ENCODE measurements at regions not wholly inside any gene's neighbourhood (a gene's known extent, or its start where the extent isn't known, plus 50 kb on each side); places are given as distances from the start of the nearest gene placed in this dataset.
"Not testable (repeated sequence)": the region's sequence is repeated elsewhere in the genome, so short reads cannot be mapped to it uniquely, and the experiment has no call there.

- H3K4me3 ChIP-seq (ENCODE audit: control insufficient read depth in 1 of 7, extremely low read depth in 1 of 7, insufficient read depth in 4 of 7, low read depth in 2 of 7, low read length in 6 of 7) = no peak overlapping the region
- H3K4me1 ChIP-seq (ENCODE audit: control extremely low read depth in 1 of 4, control insufficient read depth in 4 of 4, insufficient read depth in 4 of 4, low read length in 3 of 4) = peaks cover 0 to 9% (median 3%) of the 10 kb centered on the region in 4 experiments
- POLR2A ChIA-PET = no interaction called here
- no peaks in the 10 kb centered on the region for H3K36me3 ChIP-seq (ENCODE audit: control insufficient read depth in 4 of 4, insufficient read depth in 4 of 4, low read length in 3 of 4)
- CTCF ChIA-PET = no interaction called here
- DNase-seq = peak in 1 of 3 donors; percentile 32
- H3K27me3 ChIP-seq (replicated peaks in 2 of 5; ENCODE audit: control insufficient read depth in 4 of 5, insufficient read depth in 5 of 5, low read length in 4 of 5) = peaks cover 2 to 64% (median 17%) of the 10 kb centered on the region in 5 experiments
- no peak overlapping the region for H3K27ac ChIP-seq (ENCODE audit: insufficient read depth in 1 of 2, low read depth in 1 of 2, low read length in 2 of 2, poor library complexity in 1 of 2, severe bottlenecking in 2 of 2)
- peaks cover 0 to 16% (median 14%) of the 10 kb centered on the region in 5 experiments for H3K9me3 ChIP-seq (ENCODE audit: control extremely low read depth in 1 of 5, control insufficient read depth in 4 of 5, insufficient read depth in 2 of 5, low read depth in 1 of 5, low read length in 4 of 5)
- 33% methylated on average over 17 of the region's 22 CpGs for WGBS (ENCODE audit: insufficient coverage)
These were observed 82.5 kb downstream of the ZNF467 start for GRCh38 chr7:149690688-149691446.

GRCh38 chr7:149689291-149689721 is 84.1 kb downstream of the ZNF467 start:
- Histone ChIP-seq H3K27me3 (replicated peaks in 2 of 5; ENCODE audit: control insufficient read depth in 4 of 5, insufficient read depth in 5 of 5, low read length in 4 of 5) (peaks cover 1 to 52% (median 17%) of the 10 kb centered on the region in 5 experiments), H3K4me1 (ENCODE audit: control extremely low read depth in 1 of 4, control insufficient read depth in 4 of 4, insufficient read depth in 4 of 4, low read length in 3 of 4) (peaks cover 0 to 9% (median 3%) of the 10 kb centered on the region in 4 experiments), H3K27ac (ENCODE audit: insufficient read depth in 1 of 2, low read depth in 1 of 2, low read length in 2 of 2, poor library complexity in 1 of 2, severe bottlenecking in 2 of 2) (no peak overlapping the region)

GRCh38 chr7:149688836-149689235 is 84.6 kb downstream of the ZNF467 start:
- peaks cover 0 to 9% (median 3%) of the 10 kb centered on the region in 4 experiments for H3K4me1 ChIP-seq (ENCODE audit: control extremely low read depth in 1 of 4, control insufficient read depth in 4 of 4, insufficient read depth in 4 of 4, low read length in 3 of 4)
- no peak overlapping the region for H3K4me3 ChIP-seq (ENCODE audit: control insufficient read depth in 1 of 7, extremely low read depth in 1 of 7, insufficient read depth in 4 of 7, low read depth in 2 of 7, low read length in 6 of 7)
- H3K27ac ChIP-seq (ENCODE audit: insufficient read depth in 1 of 2, low read depth in 1 of 2, low read length in 2 of 2, poor library complexity in 1 of 2, severe bottlenecking in 2 of 2) = no peak overlapping the region
- peaks cover 0 to 49% (median 17%) of the 10 kb centered on the region in 5 experiments for H3K27me3 ChIP-seq (replicated peaks in 2 of 5; ENCODE audit: control insufficient read depth in 4 of 5, insufficient read depth in 5 of 5, low read length in 4 of 5)
- WGBS (ENCODE audit: insufficient coverage) = 95% methylated on average over 2 of the region's 3 CpGs
- no peak for DNase-seq
- ChIA-PET POLR2A (no interaction called here), CTCF (interaction anchor here (0.6 kb wide), 2 partner anchors 151 to 1416 kb away, joined by 3 to 6 read pairs; no protein-coding TSS in a partner anchor)
- peaks cover 0 to 14% (median 13%) of the 10 kb centered on the region in 5 experiments for H3K9me3 ChIP-seq (ENCODE audit: control extremely low read depth in 1 of 5, control insufficient read depth in 4 of 5, insufficient read depth in 2 of 5, low read depth in 1 of 5, low read length in 4 of 5)
- no peaks in the 10 kb centered on the region for H3K36me3 ChIP-seq (ENCODE audit: control insufficient read depth in 4 of 4, insufficient read depth in 4 of 4, low read length in 3 of 4)

More at GRCh38 chr7:149689291-149689721, 84.1 kb downstream of the ZNF467 start:
- 100% methylated on average over 2 of the region's 5 CpGs for WGBS (ENCODE audit: insufficient coverage)
- ChIA-PET POLR2A (no interaction called here), CTCF (interaction anchor here (0.6 kb wide), 1 partner anchor 1416 kb away, joined by 6 read pairs; no protein-coding TSS in a partner anchor)
- no peak for DNase-seq
- no peaks in the 10 kb centered on the region for H3K36me3 ChIP-seq (ENCODE audit: control insufficient read depth in 4 of 4, insufficient read depth in 4 of 4, low read length in 3 of 4)
- no peak overlapping the region for H3K4me3 ChIP-seq (ENCODE audit: control insufficient read depth in 1 of 7, extremely low read depth in 1 of 7, insufficient read depth in 4 of 7, low read depth in 2 of 7, low read length in 6 of 7)
- H3K9me3 ChIP-seq (ENCODE audit: control extremely low read depth in 1 of 5, control insufficient read depth in 4 of 5, insufficient read depth in 2 of 5, low read depth in 1 of 5, low read length in 4 of 5) = peaks cover 0 to 14% (median 13%) of the 10 kb centered on the region in 5 experiments

- CTCF ChIA-PET; H3K36me3 ChIP-seq (ENCODE audit: control insufficient read depth in 4 of 4, insufficient read depth in 4 of 4, low read length in 3 of 4); POLR2A ChIA-PET; H3K27ac ChIP-seq (ENCODE audit: insufficient read depth in 1 of 2, low read depth in 1 of 2, low read length in 2 of 2, poor library complexity in 1 of 2, severe bottlenecking in 2 of 2); DNase-seq; H3K4me3 ChIP-seq (ENCODE audit: control insufficient read depth in 1 of 7, extremely low read depth in 1 of 7, insufficient read depth in 4 of 7, low read depth in 2 of 7, low read length in 6 of 7); H3K4me1 ChIP-seq (ENCODE audit: control extremely low read depth in 1 of 4, control insufficient read depth in 4 of 4, insufficient read depth in 4 of 4, low read length in 3 of 4): not testable (repeated sequence)
- Histone ChIP-seq H3K27me3 (replicated peaks in 2 of 5; ENCODE audit: control insufficient read depth in 4 of 5, insufficient read depth in 5 of 5, low read length in 4 of 5) (peaks cover 0 to 42% (median 17%) of the 10 kb centered on the region in 5 experiments), H3K9me3 (ENCODE audit: control extremely low read depth in 1 of 5, control insufficient read depth in 4 of 5, insufficient read depth in 2 of 5, low read depth in 1 of 5, low read length in 4 of 5) (peaks cover 0 to 14% (median 13%) of the 10 kb centered on the region in 5 experiments)
- 100% methylated on average over 2 of the region's 7 CpGs for WGBS (ENCODE audit: insufficient coverage)
These were observed 85.6 kb downstream of the ZNF467 start for GRCh38 chr7:149687820-149688219.

GRCh38 chr7:149686449-149686848 is 86.9 kb downstream of the ZNF467 start:
- 89% methylated on average over 4 of the region's 4 CpGs for WGBS (ENCODE audit: insufficient coverage)
- DNase-seq = no peak
- no peak overlapping the region for H3K4me3 ChIP-seq (ENCODE audit: control insufficient read depth in 1 of 7, extremely low read depth in 1 of 7, insufficient read depth in 4 of 7, low read depth in 2 of 7, low read length in 6 of 7)
- no peak overlapping the region for H3K27ac ChIP-seq (ENCODE audit: insufficient read depth in 1 of 2, low read depth in 1 of 2, low read length in 2 of 2, poor library complexity in 1 of 2, severe bottlenecking in 2 of 2)
- ChIA-PET POLR2A (interaction anchor here (0.5 kb wide), 1 partner anchor 34 kb away, joined by 4 read pairs; no protein-coding TSS in a partner anchor), CTCF (interaction anchor here (1.3 kb wide), 1 partner anchor 16 kb away, joined by 3 read pairs; no protein-coding TSS in a partner anchor)
- no peaks in the 10 kb centered on the region for H3K36me3 ChIP-seq (ENCODE audit: control insufficient read depth in 4 of 4, insufficient read depth in 4 of 4, low read length in 3 of 4)
- peaks cover 0 to 10% (median 6%) of the 10 kb centered on the region in 5 experiments for H3K9me3 ChIP-seq (ENCODE audit: control extremely low read depth in 1 of 5, control insufficient read depth in 4 of 5, insufficient read depth in 2 of 5, low read depth in 1 of 5, low read length in 4 of 5)
- H3K27me3 ChIP-seq (replicated peaks in 2 of 5; ENCODE audit: control insufficient read depth in 4 of 5, insufficient read depth in 5 of 5, low read length in 4 of 5) = peaks cover 0 to 28% (median 13%) of the 10 kb centered on the region in 5 experiments
- H3K4me1 ChIP-seq (ENCODE audit: control extremely low read depth in 1 of 4, control insufficient read depth in 4 of 4, insufficient read depth in 4 of 4, low read length in 3 of 4) = peaks cover 0 to 3% (median 1%) of the 10 kb centered on the region in 4 experiments

GRCh38 chr7:149686011-149686410 is 87.4 kb downstream of the ZNF467 start:
- H3K4me3 ChIP-seq (ENCODE audit: control insufficient read depth in 1 of 7, extremely low read depth in 1 of 7, insufficient read depth in 4 of 7, low read depth in 2 of 7, low read length in 6 of 7) = no peak overlapping the region
- H3K27ac ChIP-seq (ENCODE audit: insufficient read depth in 1 of 2, low read depth in 1 of 2, low read length in 2 of 2, poor library complexity in 1 of 2, severe bottlenecking in 2 of 2) = no peak overlapping the region
- H3K36me3 ChIP-seq (ENCODE audit: control insufficient read depth in 4 of 4, insufficient read depth in 4 of 4, low read length in 3 of 4) = no peaks in the 10 kb centered on the region
- 100% methylated on average over 3 of the region's 3 CpGs for WGBS (ENCODE audit: insufficient coverage)
- H3K4me1 ChIP-seq (ENCODE audit: control extremely low read depth in 1 of 4, control insufficient read depth in 4 of 4, insufficient read depth in 4 of 4, low read length in 3 of 4) = peaks cover 0 to 3% (median under 1%) of the 10 kb centered on the region in 4 experiments
- CTCF ChIA-PET = interaction anchor here (0.6 to 1.3 kb wide), 2 partner anchors 15 to 37 kb away, joined by 3 read pairs; no protein-coding TSS in a partner anchor
- POLR2A ChIA-PET = interaction anchor here (0.5 kb wide), 1 partner anchor 34 kb away, joined by 4 read pairs; no protein-coding TSS in a partner anchor
- no peak for DNase-seq
- peaks cover 0 to 24% (median 9%) of the 10 kb centered on the region in 5 experiments for H3K27me3 ChIP-seq (replicated peaks in 2 of 5; ENCODE audit: control insufficient read depth in 4 of 5, insufficient read depth in 5 of 5, low read length in 4 of 5)
- H3K9me3 ChIP-seq (ENCODE audit: control extremely low read depth in 1 of 5, control insufficient read depth in 4 of 5, insufficient read depth in 2 of 5, low read depth in 1 of 5, low read length in 4 of 5) = peaks cover 0 to 11% (median 4%) of the 10 kb centered on the region in 5 experiments

- no peak overlapping the region for H3K4me3 ChIP-seq (ENCODE audit: control insufficient read depth in 1 of 7, extremely low read depth in 1 of 7, insufficient read depth in 4 of 7, low read depth in 2 of 7, low read length in 6 of 7)
- H3K27ac ChIP-seq (ENCODE audit: insufficient read depth in 1 of 2, low read depth in 1 of 2, low read length in 2 of 2, poor library complexity in 1 of 2, severe bottlenecking in 2 of 2) = no peak overlapping the region
- ChIA-PET CTCF (interaction anchor here (0.6 to 1.5 kb wide), 3 partner anchors 15 to 36 kb away, joined by 3 to 5 read pairs (median 3); no protein-coding TSS in a partner anchor), POLR2A (no interaction called here)
- H3K36me3 ChIP-seq (ENCODE audit: control insufficient read depth in 4 of 4, insufficient read depth in 4 of 4, low read length in 3 of 4) = no peaks in the 10 kb centered on the region
- peaks cover 0 to 18% (median 8%) of the 10 kb centered on the region in 5 experiments for H3K27me3 ChIP-seq (replicated peaks in 2 of 5; ENCODE audit: control insufficient read depth in 4 of 5, insufficient read depth in 5 of 5, low read length in 4 of 5)
- 100% methylated on average over 1 of the region's 3 CpGs for WGBS (ENCODE audit: insufficient coverage)
- DNase-seq = no peak
- H3K9me3 ChIP-seq (ENCODE audit: control extremely low read depth in 1 of 5, control insufficient read depth in 4 of 5, insufficient read depth in 2 of 5, low read depth in 1 of 5, low read length in 4 of 5) = peaks cover 0 to 17% (median 5%) of the 10 kb centered on the region in 5 experiments
- no peaks in the 10 kb centered on the region for H3K4me1 ChIP-seq (ENCODE audit: control extremely low read depth in 1 of 4, control insufficient read depth in 4 of 4, insufficient read depth in 4 of 4, low read length in 3 of 4)
These were observed 87.9 kb downstream of the ZNF467 start for GRCh38 chr7:149685455-149685854.
